SK-N-SH (cell line): ENCODE measurements at regions not wholly inside any gene's neighbourhood (a gene's known extent, or its start where the extent isn't known, plus 50 kb on each side); places are given as distances from the start of the nearest gene placed in this dataset.

Experiments used
- CTCF ChIA-PET: fragments of 300-600, 350-600 bp; formaldehyde crosslinking; extraction: SDS; loops from one replicate; lab custom pipeline; 2021; lab: Yijun Ruan, JAX
- POLR2A ChIA-PET: fragments of 350-600 bp; sonication (Branson Sonifier 250); formaldehyde crosslinking; extraction: SDS; loops from one replicate; lab custom pipeline; 2020; ENCODE audit warnings: antibody characterized with exemption, inconsistent platforms; lab: Yijun Ruan, JAX
- DNase-seq: peaks from one replicate; pipeline ENCODE4 v3.0.0; 2012
- H2AFZ ChIP-seq: fragments of 200-600 bp; sonication (generic); 2 replicates; pipeline ENCODE4 v1.8.1; 2016; ENCODE audit warnings: antibody characterized with exemption, mild to moderate bottlenecking, low read depth
- H3F3A ChIP-seq: fragments of 200-600 bp; sonication (generic); replicated peaks from 2 replicates; pipeline ENCODE3; 2016; ENCODE audit warnings: antibody characterized with exemption, mild to moderate bottlenecking; ENCODE audit not compliant: insufficient read depth
- H3K27ac ChIP-seq, 2 experiments: fragments of 200-500 bp in 1 of 2; fragments of 200-600 bp in 1 of 2; sonication (Bioruptor generic) in 1 of 2; sonication (generic), shearing (Covaris generic) in 1 of 2; 2 replicates each; pipeline versions ENCODE4 v1.5.1 to v1.6.1; 2014 to 2016; ENCODE audit warnings: low read depth in 2 of 2, inconsistent platforms in 1 of 2, low read length in 1 of 2, mild to moderate bottlenecking in 1 of 2, mixed read lengths in 1 of 2
- H3K27me3 ChIP-seq: fragments of 200-600 bp; sonication (generic), shearing (Covaris generic); 2 replicates; pipeline ENCODE4 v1.6.1; 2016; ENCODE audit warnings: mixed run types; ENCODE audit not compliant: insufficient read depth
- H3K36me3 ChIP-seq, 2 experiments: fragments of 200-500 bp in 1 of 2; fragments of 200-600 bp in 1 of 2; sonication (Bioruptor generic) in 1 of 2; sonication (generic) in 1 of 2; replicated peaks in 1 of 2; 2 replicates each; pipeline versions ENCODE3 to v1.5.1; 2014 to 2016; ENCODE audit warnings: low read length in 1 of 2, mild to moderate bottlenecking in 1 of 2; ENCODE audit not compliant: insufficient read depth in 2 of 2, control insufficient read depth in 1 of 2
- H3K4me1 ChIP-seq, 2 experiments: fragments of 200-500 bp in 1 of 2; fragments of 200-600 bp in 1 of 2; sonication (Bioruptor generic) in 1 of 2; sonication (generic), shearing (Covaris generic) in 1 of 2; 2 replicates each; pipeline versions ENCODE4 v1.5.1 to v1.6.1; 2014 to 2016; ENCODE audit warnings: low read depth in 1 of 2, low read length in 1 of 2, mixed run types in 1 of 2; ENCODE audit not compliant: insufficient read depth in 2 of 2, control insufficient read depth in 1 of 2
- H3K4me2 ChIP-seq: fragments of 200-600 bp; sonication (generic), shearing (Covaris generic); 2 replicates; pipeline ENCODE4 v1.6.1; 2017; ENCODE audit warnings: mixed run types
- H3K4me3 ChIP-seq, 2 experiments: fragments of 200-500 bp in 1 of 2; fragments of 200-600 bp in 1 of 2; sonication (Bioruptor generic) in 1 of 2; sonication (generic), shearing (Covaris generic) in 1 of 2; 2 replicates each; pipeline versions ENCODE4 v1.5.1 to v1.8.1; 2014 to 2016; ENCODE audit warnings: low read depth in 2 of 2, inconsistent platforms in 1 of 2, low read length in 1 of 2, mild to moderate bottlenecking in 1 of 2, mixed read lengths in 1 of 2, moderate library complexity in 1 of 2
- H3K79me2 ChIP-seq: fragments of 200-600 bp; sonication (generic); 2 replicates; pipeline ENCODE4 v1.8.1; 2017; ENCODE audit warnings: mild to moderate bottlenecking; ENCODE audit not compliant: insufficient read depth
- H3K9ac ChIP-seq: fragments of 200-600 bp; sonication (generic); 2 replicates; pipeline ENCODE4 v1.6.1; 2017; ENCODE audit warnings: mixed run types
- H3K9me2 ChIP-seq: fragments of 200-600 bp; sonication (generic); 2 replicates; pipeline ENCODE4 v1.6.1; 2017; ENCODE audit warnings: mixed run types
- H3K9me3 ChIP-seq: fragments of 200-600 bp; sonication (generic); 2 replicates; pipeline ENCODE4 v1.6.1; 2017; ENCODE audit warnings: mixed run types, mild to moderate bottlenecking, moderate library complexity
- H4K20me1 ChIP-seq: fragments of 200-600 bp; sonication (generic); 2 replicates; pipeline ENCODE4 v1.6.1; 2017; ENCODE audit warnings: mild to moderate bottlenecking, mixed run types; ENCODE audit not compliant: insufficient read depth
- CHD2 ChIP-seq: fragments of 150-350 bp; IDR thresholded peaks from 2 replicates; pipeline ENCODE4 v1.6.1; 2018; ENCODE audit warnings: low read length; ENCODE audit not compliant: partially characterized antibody
- EZH2phosphoT487 ChIP-seq: fragments of 200-600 bp; sonication (generic); IDR thresholded peaks from 2 replicates; pipeline ENCODE4 v1.6.1; 2017; ENCODE audit warnings: low read depth, mixed run types, mild to moderate bottlenecking, antibody characterized with exemption, moderate library complexity, borderline replicate concordance
- FOXJ3 ChIP-seq: sonication (generic); formaldehyde crosslinking; IDR thresholded peaks from 2 replicates; pipeline ENCODE4 v1.5.1; 2020; ENCODE audit warnings: mild to moderate bottlenecking, missing genetic modification reagents
- GABPA ChIP-seq: IDR thresholded peaks from 2 replicates; pipeline ENCODE4 v1.4.0; 2012; ENCODE audit warnings: low read depth, mild to moderate bottlenecking
- GATA2 ChIP-seq: sonication (generic); formaldehyde crosslinking; IDR thresholded peaks from 2 replicates; pipeline ENCODE4 v1.5.0; 2020; ENCODE audit warnings: mild to moderate bottlenecking, missing genetic modification reagents
- NRF1 ChIP-seq: IDR thresholded peaks from 2 replicates; pipeline ENCODE4 v1.6.1; 2012; ENCODE audit warnings: low read depth, mild to moderate bottlenecking, low read length
- RAD21 ChIP-seq: IDR thresholded peaks from 2 replicates; pipeline ENCODE4 v1.6.1; 2012; ENCODE audit warnings: mild to moderate bottlenecking, low read length
- RCOR1 ChIP-seq: fragments of 150-350 bp; IDR thresholded peaks from 2 replicates; pipeline ENCODE4 v1.6.1; 2017; ENCODE audit warnings: antibody characterized with exemption, low read length
- SMC3 ChIP-seq: IDR thresholded peaks from 2 replicates; pipeline ENCODE4 v1.6.1; 2012; ENCODE audit warnings: low read depth, low read length, improper control_type of control experiment
- TAF1 ChIP-seq: IDR thresholded peaks from 2 replicates; pipeline ENCODE4 v1.6.1; 2012; ENCODE audit warnings: low read depth, mild to moderate bottlenecking, low read length, moderate library complexity, borderline replicate concordance
- TEAD4 ChIP-seq: IDR thresholded peaks from 2 replicates; pipeline ENCODE4 v1.4.0; 2012; ENCODE audit warnings: mild to moderate bottlenecking, borderline replicate concordance; ENCODE audit not compliant: insufficient read depth
- YY1 ChIP-seq: IDR thresholded peaks from 2 replicates; pipeline ENCODE4 v1.4.0; 2012; ENCODE audit warnings: low read depth, mild to moderate bottlenecking
- WGBS: methylation state at CpG from one replicate; pipeline ENCODE4 v1.1.6; 2017; ENCODE audit warnings: low lambda C conversion rate; 5-methylcytosine and 5-hydroxymethylcytosine counted together
- TF ChIP-seq, protein P1 (sequence below): IDR thresholded peaks from 2 replicates; pipeline ENCODE4 v1.4.0; 2012; ENCODE audit warnings: low read depth, borderline replicate concordance
- TF ChIP-seq, protein P2 (sequence below): fragments of 200-600 bp; sonication (generic); IDR thresholded peaks from 2 replicates; pipeline ENCODE4 v1.6.1; 2017; ENCODE audit warnings: antibody characterized with exemption, mild to moderate bottlenecking, moderate library complexity
- TF ChIP-seq, protein P3 (sequence below): fragments of 150-350 bp; IDR thresholded peaks from 2 replicates; pipeline ENCODE4 v1.6.1; 2017; ENCODE audit warnings: antibody characterized with exemption, low read length, low read depth, borderline replicate concordance
- TF ChIP-seq, protein P4 (sequence below): IDR thresholded peaks from 2 replicates; pipeline ENCODE4 v1.4.0; 2012; ENCODE audit warnings: low read depth
- TF ChIP-seq, protein P5 (sequence below): IDR thresholded peaks from 2 replicates; pipeline ENCODE4 v1.4.0; 2012; ENCODE audit warnings: low read depth, borderline replicate concordance
- TF ChIP-seq, protein P6 (sequence below): fragments of 150-350 bp; IDR thresholded peaks from 2 replicates; pipeline ENCODE4 v1.6.1; 2016; ENCODE audit warnings: mild to moderate bottlenecking, low read depth, low read length
- TF ChIP-seq, protein P7 (sequence below): IDR thresholded peaks from 2 replicates; pipeline ENCODE4; 2012

DNA sequence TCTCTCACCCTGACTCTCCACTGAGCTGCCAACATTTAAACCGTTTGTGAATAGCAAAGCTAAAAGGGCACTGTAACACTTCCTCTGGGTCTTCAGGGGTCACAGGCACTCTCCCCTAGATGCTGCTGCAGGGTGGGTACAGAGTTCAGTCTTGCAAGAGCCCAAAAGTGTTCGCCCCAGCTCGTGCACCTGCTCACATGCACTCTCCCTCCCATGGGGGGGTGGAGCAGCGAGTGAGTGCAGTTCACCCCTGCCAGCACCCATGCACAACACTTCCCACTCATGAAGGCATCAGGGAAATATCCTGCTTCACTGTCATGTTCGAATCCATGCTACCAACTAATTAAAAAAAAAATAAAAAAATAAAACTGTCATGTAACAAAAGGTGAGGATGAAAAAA is 950.7 kb upstream of the PRR20A start:
- Histone ChIP-seq H4K20me1 (no peaks in the 10 kb centered on the region), H3K9me3 (no peaks in the 10 kb centered on the region), H3K27ac (no peak overlapping the region), H3K9ac (no peak overlapping the region), H3F3A (no peaks in the 10 kb centered on the region), H2AFZ (no peak overlapping the region), H3K36me3 (no peaks in the 10 kb centered on the region), H3K9me2 (no peaks in the 10 kb centered on the region), H3K4me1 (no peaks in the 10 kb centered on the region), H3K4me2 (no peak overlapping the region), H3K4me3 (no peak overlapping the region)
- POLR2A ChIA-PET, result no interaction called here
- DNase-seq, result no peak
- WGBS, result 0% methylated on average over 5 of the region's 5 CpGs
- CTCF ChIA-PET, result no interaction called here
- TF ChIP-seq, protein P1, sequence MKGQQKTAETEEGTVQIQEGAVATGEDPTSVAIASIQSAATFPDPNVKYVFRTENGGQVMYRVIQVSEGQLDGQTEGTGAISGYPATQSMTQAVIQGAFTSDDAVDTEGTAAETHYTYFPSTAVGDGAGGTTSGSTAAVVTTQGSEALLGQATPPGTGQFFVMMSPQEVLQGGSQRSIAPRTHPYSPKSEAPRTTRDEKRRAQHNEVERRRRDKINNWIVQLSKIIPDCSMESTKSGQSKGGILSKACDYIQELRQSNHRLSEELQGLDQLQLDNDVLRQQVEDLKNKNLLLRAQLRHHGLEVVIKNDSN, result no peak
- no peak for TF ChIP-seq TEAD4
- no peak for TF ChIP-seq EZH2phosphoT487
- TF ChIP-seq GATA2 (CRISPR knock-in tag), result no peak
- TF ChIP-seq, protein P2, sequence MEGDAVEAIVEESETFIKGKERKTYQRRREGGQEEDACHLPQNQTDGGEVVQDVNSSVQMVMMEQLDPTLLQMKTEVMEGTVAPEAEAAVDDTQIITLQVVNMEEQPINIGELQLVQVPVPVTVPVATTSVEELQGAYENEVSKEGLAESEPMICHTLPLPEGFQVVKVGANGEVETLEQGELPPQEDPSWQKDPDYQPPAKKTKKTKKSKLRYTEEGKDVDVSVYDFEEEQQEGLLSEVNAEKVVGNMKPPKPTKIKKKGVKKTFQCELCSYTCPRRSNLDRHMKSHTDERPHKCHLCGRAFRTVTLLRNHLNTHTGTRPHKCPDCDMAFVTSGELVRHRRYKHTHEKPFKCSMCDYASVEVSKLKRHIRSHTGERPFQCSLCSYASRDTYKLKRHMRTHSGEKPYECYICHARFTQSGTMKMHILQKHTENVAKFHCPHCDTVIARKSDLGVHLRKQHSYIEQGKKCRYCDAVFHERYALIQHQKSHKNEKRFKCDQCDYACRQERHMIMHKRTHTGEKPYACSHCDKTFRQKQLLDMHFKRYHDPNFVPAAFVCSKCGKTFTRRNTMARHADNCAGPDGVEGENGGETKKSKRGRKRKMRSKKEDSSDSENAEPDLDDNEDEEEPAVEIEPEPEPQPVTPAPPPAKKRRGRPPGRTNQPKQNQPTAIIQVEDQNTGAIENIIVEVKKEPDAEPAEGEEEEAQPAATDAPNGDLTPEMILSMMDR, result no peak
- TF ChIP-seq, protein P3, sequence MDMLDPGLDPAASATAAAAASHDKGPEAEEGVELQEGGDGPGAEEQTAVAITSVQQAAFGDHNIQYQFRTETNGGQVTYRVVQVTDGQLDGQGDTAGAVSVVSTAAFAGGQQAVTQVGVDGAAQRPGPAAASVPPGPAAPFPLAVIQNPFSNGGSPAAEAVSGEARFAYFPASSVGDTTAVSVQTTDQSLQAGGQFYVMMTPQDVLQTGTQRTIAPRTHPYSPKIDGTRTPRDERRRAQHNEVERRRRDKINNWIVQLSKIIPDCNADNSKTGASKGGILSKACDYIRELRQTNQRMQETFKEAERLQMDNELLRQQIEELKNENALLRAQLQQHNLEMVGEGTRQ, result no peak
- no peak for TF ChIP-seq TAF1
- TF ChIP-seq, protein P4, sequence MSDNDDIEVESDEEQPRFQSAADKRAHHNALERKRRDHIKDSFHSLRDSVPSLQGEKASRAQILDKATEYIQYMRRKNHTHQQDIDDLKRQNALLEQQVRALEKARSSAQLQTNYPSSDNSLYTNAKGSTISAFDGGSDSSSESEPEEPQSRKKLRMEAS, result no peak
- no peak for TF ChIP-seq RAD21
- no peak for TF ChIP-seq YY1
- no peak for TF ChIP-seq SMC3
- TF ChIP-seq, protein P5, sequence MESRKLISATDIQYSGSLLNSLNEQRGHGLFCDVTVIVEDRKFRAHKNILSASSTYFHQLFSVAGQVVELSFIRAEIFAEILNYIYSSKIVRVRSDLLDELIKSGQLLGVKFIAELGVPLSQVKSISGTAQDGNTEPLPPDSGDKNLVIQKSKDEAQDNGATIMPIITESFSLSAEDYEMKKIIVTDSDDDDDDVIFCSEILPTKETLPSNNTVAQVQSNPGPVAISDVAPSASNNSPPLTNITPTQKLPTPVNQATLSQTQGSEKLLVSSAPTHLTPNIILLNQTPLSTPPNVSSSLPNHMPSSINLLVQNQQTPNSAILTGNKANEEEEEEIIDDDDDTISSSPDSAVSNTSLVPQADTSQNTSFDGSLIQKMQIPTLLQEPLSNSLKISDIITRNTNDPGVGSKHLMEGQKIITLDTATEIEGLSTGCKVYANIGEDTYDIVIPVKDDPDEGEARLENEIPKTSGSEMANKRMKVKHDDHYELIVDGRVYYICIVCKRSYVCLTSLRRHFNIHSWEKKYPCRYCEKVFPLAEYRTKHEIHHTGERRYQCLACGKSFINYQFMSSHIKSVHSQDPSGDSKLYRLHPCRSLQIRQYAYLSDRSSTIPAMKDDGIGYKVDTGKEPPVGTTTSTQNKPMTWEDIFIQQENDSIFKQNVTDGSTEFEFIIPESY, result no peak
- no peak for TF ChIP-seq RCOR1
- no peak for TF ChIP-seq FOXJ3 (CRISPR knock-in tag)
- no peak for TF ChIP-seq GABPA
- TF ChIP-seq, protein P6, sequence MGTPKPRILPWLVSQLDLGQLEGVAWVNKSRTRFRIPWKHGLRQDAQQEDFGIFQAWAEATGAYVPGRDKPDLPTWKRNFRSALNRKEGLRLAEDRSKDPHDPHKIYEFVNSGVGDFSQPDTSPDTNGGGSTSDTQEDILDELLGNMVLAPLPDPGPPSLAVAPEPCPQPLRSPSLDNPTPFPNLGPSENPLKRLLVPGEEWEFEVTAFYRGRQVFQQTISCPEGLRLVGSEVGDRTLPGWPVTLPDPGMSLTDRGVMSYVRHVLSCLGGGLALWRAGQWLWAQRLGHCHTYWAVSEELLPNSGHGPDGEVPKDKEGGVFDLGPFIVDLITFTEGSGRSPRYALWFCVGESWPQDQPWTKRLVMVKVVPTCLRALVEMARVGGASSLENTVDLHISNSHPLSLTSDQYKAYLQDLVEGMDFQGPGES, result no peak
- no peak for TF ChIP-seq NRF1
- no peak for TF ChIP-seq CHD2
- TF ChIP-seq, protein P7, sequence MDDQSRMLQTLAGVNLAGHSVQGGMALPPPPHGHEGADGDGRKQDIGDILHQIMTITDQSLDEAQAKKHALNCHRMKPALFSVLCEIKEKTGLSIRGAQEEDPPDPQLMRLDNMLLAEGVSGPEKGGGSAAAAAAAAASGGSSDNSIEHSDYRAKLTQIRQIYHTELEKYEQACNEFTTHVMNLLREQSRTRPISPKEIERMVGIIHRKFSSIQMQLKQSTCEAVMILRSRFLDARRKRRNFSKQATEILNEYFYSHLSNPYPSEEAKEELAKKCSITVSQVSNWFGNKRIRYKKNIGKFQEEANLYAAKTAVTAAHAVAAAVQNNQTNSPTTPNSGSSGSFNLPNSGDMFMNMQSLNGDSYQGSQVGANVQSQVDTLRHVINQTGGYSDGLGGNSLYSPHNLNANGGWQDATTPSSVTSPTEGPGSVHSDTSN, result no peak
- TF ChIP-seq, all 33 proteins: peak for 0
- no peaks in the 10 kb centered on the region for H3K79me2 ChIP-seq
- no peaks in the 10 kb centered on the region for H3K27me3 ChIP-seq
